Fibroblast of pulmonary artery (primary cell): ENCODE measurements at regions not wholly inside any gene's neighbourhood (a gene's known extent, or its start where the extent isn't known, plus 50 kb on each side); places are given as distances from the start of the nearest gene placed in this dataset.

ENCODE experiments used
- DNase-seq: peaks from one replicate; pipeline ENCODE4 v3.0.0-alpha.2; 2010; ENCODE audit warnings: low read depth
- H3K4me3 ChIP-seq: replicated peaks from 2 replicates; pipeline ENCODE4 v1.5.1; 2011; ENCODE audit warnings: low read depth, mild to moderate bottlenecking, control low read depth, low read length, moderate library complexity
- CTCF ChIP-seq: IDR thresholded peaks from 2 replicates; pipeline ENCODE4 v1.5.1; 2011; ENCODE audit warnings: mild to moderate bottlenecking, control low read depth, low read length, inconsistent platforms; ENCODE audit errors: missing control alignments

- no peak for TF ChIP-seq CTCF
- no peak for DNase-seq
- no peak overlapping the region for H3K4me3 ChIP-seq
These were observed 1504.6 kb downstream of the EFNB2 start for GRCh38 chr13:105030851-105031250.

GRCh38 chr13:105019073-105019472 is 1516.4 kb downstream of the EFNB2 start:
- no peak for TF ChIP-seq CTCF
- no peak overlapping the region for H3K4me3 ChIP-seq
- no peak for DNase-seq

GRCh38 chr13:105016266-105016665 is 1519.2 kb downstream of the EFNB2 start:
- DNase-seq: no peak
- TF ChIP-seq CTCF: no peak
- H3K4me3 ChIP-seq: no peak overlapping the region

- no peak for DNase-seq
- no peak for TF ChIP-seq CTCF
These were observed 1526.9 kb downstream of the EFNB2 start for GRCh38 chr13:105008604-105009003.

GRCh38 chr13:105007166-105007808 is 1528.2 kb downstream of the EFNB2 start:
- no peak for DNase-seq
- H3K4me3 ChIP-seq: no peak overlapping the region
- TF ChIP-seq CTCF: no peak

More at GRCh38 chr13:105008604-105009003, 1526.9 kb downstream of the EFNB2 start:
- H3K4me3 ChIP-seq: no peak overlapping the region

- TF ChIP-seq CTCF: no peak
- DNase-seq: no peak
- H3K4me3 ChIP-seq: no peak overlapping the region
These were observed 1539.4 kb downstream of the EFNB2 start for GRCh38 chr13:104996022-104996421.

GRCh38 chr13:104993708-104994107 is 1541.8 kb downstream of the EFNB2 start:
- no peak for DNase-seq
- TF ChIP-seq CTCF: no peak

More at GRCh38 chr13:104993708-104994107, 1541.8 kb downstream of the EFNB2 start:
- H3K4me3 ChIP-seq: no peak overlapping the region
